Panc1 (cell line): ENCODE measurements at regions not wholly inside any gene's neighbourhood (a gene's known extent, or its start where the extent isn't known, plus 50 kb on each side); places are given as distances from the start of the nearest gene placed in this dataset.

ENCODE experiments used
- POLR2AphosphoS5 ChIP-seq: IDR thresholded peaks from 2 replicates; pipeline ENCODE4 v1.6.1; 2012; ENCODE audit warnings: mild to moderate bottlenecking, low read depth, low read length, moderate library complexity
- SIN3A ChIP-seq: IDR thresholded peaks from 2 replicates; pipeline ENCODE4 v1.6.1; 2012; ENCODE audit warnings: low read depth, mild to moderate bottlenecking, low read length, moderate library complexity, borderline replicate concordance; ENCODE audit not compliant: insufficient read depth
- TCF7L2 ChIP-seq: IDR thresholded peaks from 2 replicates; pipeline ENCODE4 v1.6.1; 2011; ENCODE audit warnings: mild to moderate bottlenecking, low read depth, low read length, inconsistent platforms
- TF ChIP-seq, protein P1 (sequence below): fragments of 450-650 bp; IDR thresholded peaks from 2 replicates; pipeline ENCODE4 v1.5.1; 2017; ENCODE audit warnings: mild to moderate bottlenecking
- TF ChIP-seq, protein P2 (sequence below), 2 experiments: IDR thresholded peaks; 2 replicates each; pipeline ENCODE4 v1.6.1; 2011 to 2012; ENCODE audit warnings: low read depth in 2 of 2, control low read depth in 1 of 2, low read length in 1 of 2, mild to moderate bottlenecking in 1 of 2, moderate library complexity in 1 of 2; ENCODE audit not compliant: insufficient read depth in 1 of 2

DNA sequence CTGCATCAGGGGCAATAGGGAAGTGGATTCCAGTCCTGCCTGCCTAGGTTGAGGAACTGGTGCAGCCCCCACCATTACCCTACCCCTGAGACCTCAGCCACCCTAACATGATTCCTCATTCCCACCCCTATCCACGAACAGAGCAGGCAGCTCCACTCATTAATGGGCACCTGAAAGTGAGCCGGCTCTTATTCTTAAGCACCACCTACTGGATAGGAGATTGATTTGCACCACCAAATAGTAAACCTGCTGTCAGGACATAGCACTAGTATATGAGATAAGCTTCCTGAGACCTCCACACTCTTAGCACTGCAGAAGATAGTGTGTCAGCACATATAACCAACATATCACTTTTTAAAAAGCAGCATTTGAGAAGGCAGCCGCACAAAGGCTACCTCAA is 573.2 kb downstream of the SOX5 start:
- TF ChIP-seq, protein P1, sequence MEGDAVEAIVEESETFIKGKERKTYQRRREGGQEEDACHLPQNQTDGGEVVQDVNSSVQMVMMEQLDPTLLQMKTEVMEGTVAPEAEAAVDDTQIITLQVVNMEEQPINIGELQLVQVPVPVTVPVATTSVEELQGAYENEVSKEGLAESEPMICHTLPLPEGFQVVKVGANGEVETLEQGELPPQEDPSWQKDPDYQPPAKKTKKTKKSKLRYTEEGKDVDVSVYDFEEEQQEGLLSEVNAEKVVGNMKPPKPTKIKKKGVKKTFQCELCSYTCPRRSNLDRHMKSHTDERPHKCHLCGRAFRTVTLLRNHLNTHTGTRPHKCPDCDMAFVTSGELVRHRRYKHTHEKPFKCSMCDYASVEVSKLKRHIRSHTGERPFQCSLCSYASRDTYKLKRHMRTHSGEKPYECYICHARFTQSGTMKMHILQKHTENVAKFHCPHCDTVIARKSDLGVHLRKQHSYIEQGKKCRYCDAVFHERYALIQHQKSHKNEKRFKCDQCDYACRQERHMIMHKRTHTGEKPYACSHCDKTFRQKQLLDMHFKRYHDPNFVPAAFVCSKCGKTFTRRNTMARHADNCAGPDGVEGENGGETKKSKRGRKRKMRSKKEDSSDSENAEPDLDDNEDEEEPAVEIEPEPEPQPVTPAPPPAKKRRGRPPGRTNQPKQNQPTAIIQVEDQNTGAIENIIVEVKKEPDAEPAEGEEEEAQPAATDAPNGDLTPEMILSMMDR = no peak
- no peak for TF ChIP-seq POLR2AphosphoS5
- no peak for TF ChIP-seq SIN3A
- no peak for TF ChIP-seq TCF7L2
- TF ChIP-seq, protein P2, sequence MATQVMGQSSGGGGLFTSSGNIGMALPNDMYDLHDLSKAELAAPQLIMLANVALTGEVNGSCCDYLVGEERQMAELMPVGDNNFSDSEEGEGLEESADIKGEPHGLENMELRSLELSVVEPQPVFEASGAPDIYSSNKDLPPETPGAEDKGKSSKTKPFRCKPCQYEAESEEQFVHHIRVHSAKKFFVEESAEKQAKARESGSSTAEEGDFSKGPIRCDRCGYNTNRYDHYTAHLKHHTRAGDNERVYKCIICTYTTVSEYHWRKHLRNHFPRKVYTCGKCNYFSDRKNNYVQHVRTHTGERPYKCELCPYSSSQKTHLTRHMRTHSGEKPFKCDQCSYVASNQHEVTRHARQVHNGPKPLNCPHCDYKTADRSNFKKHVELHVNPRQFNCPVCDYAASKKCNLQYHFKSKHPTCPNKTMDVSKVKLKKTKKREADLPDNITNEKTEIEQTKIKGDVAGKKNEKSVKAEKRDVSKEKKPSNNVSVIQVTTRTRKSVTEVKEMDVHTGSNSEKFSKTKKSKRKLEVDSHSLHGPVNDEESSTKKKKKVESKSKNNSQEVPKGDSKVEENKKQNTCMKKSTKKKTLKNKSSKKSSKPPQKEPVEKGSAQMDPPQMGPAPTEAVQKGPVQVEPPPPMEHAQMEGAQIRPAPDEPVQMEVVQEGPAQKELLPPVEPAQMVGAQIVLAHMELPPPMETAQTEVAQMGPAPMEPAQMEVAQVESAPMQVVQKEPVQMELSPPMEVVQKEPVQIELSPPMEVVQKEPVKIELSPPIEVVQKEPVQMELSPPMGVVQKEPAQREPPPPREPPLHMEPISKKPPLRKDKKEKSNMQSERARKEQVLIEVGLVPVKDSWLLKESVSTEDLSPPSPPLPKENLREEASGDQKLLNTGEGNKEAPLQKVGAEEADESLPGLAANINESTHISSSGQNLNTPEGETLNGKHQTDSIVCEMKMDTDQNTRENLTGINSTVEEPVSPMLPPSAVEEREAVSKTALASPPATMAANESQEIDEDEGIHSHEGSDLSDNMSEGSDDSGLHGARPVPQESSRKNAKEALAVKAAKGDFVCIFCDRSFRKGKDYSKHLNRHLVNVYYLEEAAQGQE (IDR thresholded peaks at IDR 0.05; ENCODE audit: insufficient read depth in 1 of 2, low read depth in 2 of 2, low read length in 1 of 2) = no peak
